RWPE1 (cell line): ENCODE measurements at regions not wholly inside any gene's neighbourhood (a gene's known extent, or its start where the extent isn't known, plus 50 kb on each side); places are given as distances from the start of the nearest gene placed in this dataset.

ENCODE experiments used
- CTCF ChIA-PET: fragments of 350-600 bp; sonication (Branson Sonifier 250); formaldehyde crosslinking; extraction: SDS; loops from one replicate; lab custom pipeline; 2021; lab: Yijun Ruan, JAX
- POLR2A ChIA-PET: fragments of 400-600 bp; formaldehyde crosslinking; extraction: SDS; loops from one replicate; lab custom pipeline; 2020; ENCODE audit warnings: antibody characterized with exemption; ENCODE audit not compliant: low non-redundant PET; lab: Yijun Ruan, JAX
- DNase-seq: peaks from one replicate; pipeline ENCODE4 v3.0.0; 2012; ENCODE audit warnings: low spot score
- H3K27ac ChIP-seq: fragments of 450-650 bp; 2 replicates; pipeline ENCODE4 v1.5.1; 2017
- TF ChIP-seq, protein P1 (sequence below): fragments of 450-650 bp; conservative IDR thresholded peaks from 2 replicates; pipeline ENCODE4 v1.5.1; 2017; ENCODE audit warnings: low read depth, mild to moderate bottlenecking

- TF ChIP-seq, protein P1, sequence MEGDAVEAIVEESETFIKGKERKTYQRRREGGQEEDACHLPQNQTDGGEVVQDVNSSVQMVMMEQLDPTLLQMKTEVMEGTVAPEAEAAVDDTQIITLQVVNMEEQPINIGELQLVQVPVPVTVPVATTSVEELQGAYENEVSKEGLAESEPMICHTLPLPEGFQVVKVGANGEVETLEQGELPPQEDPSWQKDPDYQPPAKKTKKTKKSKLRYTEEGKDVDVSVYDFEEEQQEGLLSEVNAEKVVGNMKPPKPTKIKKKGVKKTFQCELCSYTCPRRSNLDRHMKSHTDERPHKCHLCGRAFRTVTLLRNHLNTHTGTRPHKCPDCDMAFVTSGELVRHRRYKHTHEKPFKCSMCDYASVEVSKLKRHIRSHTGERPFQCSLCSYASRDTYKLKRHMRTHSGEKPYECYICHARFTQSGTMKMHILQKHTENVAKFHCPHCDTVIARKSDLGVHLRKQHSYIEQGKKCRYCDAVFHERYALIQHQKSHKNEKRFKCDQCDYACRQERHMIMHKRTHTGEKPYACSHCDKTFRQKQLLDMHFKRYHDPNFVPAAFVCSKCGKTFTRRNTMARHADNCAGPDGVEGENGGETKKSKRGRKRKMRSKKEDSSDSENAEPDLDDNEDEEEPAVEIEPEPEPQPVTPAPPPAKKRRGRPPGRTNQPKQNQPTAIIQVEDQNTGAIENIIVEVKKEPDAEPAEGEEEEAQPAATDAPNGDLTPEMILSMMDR: no peak
- POLR2A ChIA-PET: no interaction called here
- CTCF ChIA-PET: interaction anchor here (1.3 kb wide), 1 partner anchor 129 kb away, joined by 4 read pairs; no protein-coding TSS in a partner anchor
- DNase-seq: no peak
- H3K27ac ChIP-seq: no peak overlapping the region
Measured at GRCh38 chr12:4984971-4985370, 58.7 kb upstream of the KCNA5 start.

- ChIA-PET CTCF (interaction anchor here (0.5 to 1.0 kb wide), 4 partner anchors 130 to 451 kb away, joined by 3 to 5 read pairs (median 3); no protein-coding TSS in a partner anchor), POLR2A (interaction anchor here (0.6 kb wide), 1 partner anchor 18 kb away, joined by 3 read pairs; no protein-coding TSS in a partner anchor)
- TF ChIP-seq, protein P1: no peak
- H3K27ac ChIP-seq: no peak overlapping the region
- DNase-seq: no peak
Measured at GRCh38 chr12:4985820-4986219, 57.9 kb upstream of the KCNA5 start.

DNA sequence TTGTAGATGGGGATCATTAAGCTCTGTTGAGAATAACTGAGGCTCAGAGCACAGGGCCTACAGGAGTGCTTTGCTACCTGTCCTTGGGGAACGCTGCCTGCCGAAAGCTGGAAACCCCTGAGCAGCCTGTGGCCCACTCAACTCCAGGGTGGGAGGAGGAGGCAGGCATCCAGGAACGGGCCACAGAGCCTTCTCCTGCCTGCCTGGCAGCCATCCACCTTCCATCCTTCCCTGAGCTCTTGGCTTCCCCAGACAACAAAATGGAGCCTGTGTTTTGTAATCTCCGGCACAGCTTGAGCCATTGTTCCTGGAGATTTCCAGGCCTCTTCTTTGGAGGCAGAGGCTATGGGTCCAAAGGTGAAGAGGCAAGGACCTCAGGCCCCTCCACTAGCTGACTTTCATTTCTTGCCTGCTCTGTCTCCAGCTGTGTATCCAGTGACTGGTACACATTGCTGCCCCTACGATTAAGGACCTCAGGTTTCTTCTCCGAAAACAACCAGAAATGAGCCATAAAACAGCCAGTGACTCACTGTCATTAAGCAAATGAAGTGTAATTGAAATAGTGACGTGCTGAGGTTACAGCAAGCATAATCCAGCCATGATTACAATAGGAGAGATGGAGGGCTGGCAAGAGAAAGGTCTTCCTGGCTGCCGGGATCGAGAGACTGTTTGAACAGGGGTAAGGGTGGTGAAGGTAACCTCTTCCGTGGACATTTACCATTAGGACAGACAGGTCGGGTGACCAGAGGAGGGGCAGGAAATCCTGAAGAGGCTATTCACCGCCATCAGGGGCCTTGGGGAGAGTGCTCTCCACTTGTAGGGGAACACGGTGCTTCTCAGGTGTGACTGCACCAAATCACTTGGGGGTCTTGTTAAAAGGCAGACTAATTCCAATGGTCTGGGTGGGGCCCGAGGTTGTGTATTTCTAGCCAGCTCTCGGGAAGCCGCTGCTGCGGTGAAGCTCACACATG, 56.3 kb upstream of the KCNA5 start:
- TF ChIP-seq, protein P1: no peak
- no peak for DNase-seq
- POLR2A ChIA-PET: no interaction called here
- H3K27ac ChIP-seq: no peak overlapping the region
- CTCF ChIA-PET: interaction anchor here (0.6 to 1.5 kb wide), 2 partner anchors 41 to 130 kb away, joined by 3 to 4 read pairs; no protein-coding TSS in a partner anchor

- ChIA-PET POLR2A (no interaction called here), CTCF (interaction anchor here (0.7 kb wide), 1 partner anchor 1160 kb away, joined by 3 read pairs; no protein-coding TSS in a partner anchor)
- DNase-seq: no peak
- TF ChIP-seq, protein P1: no peak
- H3K27ac ChIP-seq: no peak overlapping the region
Measured at GRCh38 chr12:4991373-4991772, 52.3 kb upstream of the KCNA5 start.

DNA sequence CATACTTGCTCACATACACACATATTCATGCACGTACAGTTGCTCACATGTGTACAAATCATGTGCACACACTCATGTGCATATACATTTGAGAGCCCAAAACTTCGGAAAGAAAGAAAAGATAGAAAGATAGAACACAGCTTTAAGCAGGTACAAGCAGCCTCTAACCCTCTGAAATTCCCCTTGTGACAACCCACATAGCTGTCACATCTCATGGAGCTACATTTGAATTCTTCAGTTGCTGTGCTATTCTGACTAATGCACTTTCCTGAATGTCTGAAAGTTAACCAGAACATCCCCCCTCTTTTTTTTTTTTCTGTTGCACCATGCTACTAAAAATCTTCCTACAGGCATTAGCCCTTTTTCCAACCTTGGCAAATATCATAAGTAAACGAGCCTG, 51.9 kb upstream of the KCNA5 start:
- H3K27ac ChIP-seq: no peak overlapping the region
- DNase-seq: no peak
- POLR2A ChIA-PET: no interaction called here
- CTCF ChIA-PET: no interaction called here
- TF ChIP-seq, protein P1: no peak

- POLR2A ChIA-PET: no interaction called here
- CTCF ChIA-PET: no interaction called here
- no peak for DNase-seq
- TF ChIP-seq, protein P1: no peak
- no peak overlapping the region for H3K27ac ChIP-seq
Measured at GRCh38 chr12:4992871-4993270, 50.8 kb upstream of the KCNA5 start.
